ENCODE measurements at regions not wholly inside any gene's neighbourhood (a gene's known extent, or its start where the extent isn't known, plus 50 kb on each side); places are given as distances from the start of the nearest gene placed in this dataset.

GRCh38 chr11:112778091-112778876, 182.9 kb upstream of the NCAM1 start:
- Histone ChIP-seq H3K4me1 (ENCODE audit: control insufficient read depth in 4 of 4, insufficient read depth in 4 of 4, low read length in 3 of 4) (no peaks in the 10 kb centered on the region), H3K36me3 (ENCODE audit: control insufficient read depth in 4 of 4, insufficient read depth in 3 of 4, low read depth in 1 of 4, low read length in 3 of 4) (no peaks in the 10 kb centered on the region), H3K9me3 (ENCODE audit: control insufficient read depth in 4 of 4, low read length in 3 of 4) (no peaks in the 10 kb centered on the region), H3K27ac (ENCODE audit: low read depth in 1 of 2, low read length in 2 of 2) (no peak overlapping the region), H3K4me3 (ENCODE audit: low read depth in 1 of 3, low read length in 3 of 3) (no peak overlapping the region), H3K27me3 (ENCODE audit: control insufficient read depth in 4 of 4, insufficient read depth in 4 of 4, low read length in 3 of 4) (peaks cover 0 to 15% (median 5%) of the 10 kb centered on the region in 4 donors), H3K9ac (ENCODE audit: low read depth in 1 of 2, low read length in 2 of 2) (no peak overlapping the region)
- WGBS, result 74% methylated on average over 12 of the region's 12 CpGs
- no peak for DNase-seq (ENCODE audit: low spot score)
- TF ChIP-seq NR2F2 (IDR thresholded peaks at IDR 0.05) (no peak), REST (IDR thresholded peaks at IDR 0.05) (no peak), ATF3 (IDR thresholded peaks at IDR 0.05) (no peak), EGR1 (IDR thresholded peaks at IDR 0.05; ENCODE audit: low read depth in 2 of 2) (no peak), ZBTB33 (IDR thresholded peaks at IDR 0.05) (no peak), CTCF (IDR thresholded peaks at IDR 0.05; ENCODE audit: low read depth, low read length, missing input control) (no peak), SP1 (IDR thresholded peaks at IDR 0.05) (no peak), TAF1 (conservative IDR thresholded peaks at IDR 0.05) (no peak), FOXA2 (IDR thresholded peaks at IDR 0.05) (no peak), JUND (IDR thresholded peaks at IDR 0.05) (no peak), YY1 (IDR thresholded peaks at IDR 0.05) (no peak), FOXA1 (IDR thresholded peaks at IDR 0.05) (no peak), HNF4G (IDR thresholded peaks at IDR 0.05) (no peak), GABPA (IDR thresholded peaks at IDR 0.05 in 1 of 2, conservative IDR thresholded peaks at IDR 0.05 in 1 of 2) (no peak)
- TF ChIP-seq, protein P1, sequence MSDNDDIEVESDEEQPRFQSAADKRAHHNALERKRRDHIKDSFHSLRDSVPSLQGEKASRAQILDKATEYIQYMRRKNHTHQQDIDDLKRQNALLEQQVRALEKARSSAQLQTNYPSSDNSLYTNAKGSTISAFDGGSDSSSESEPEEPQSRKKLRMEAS (IDR thresholded peaks at IDR 0.05), result no peak

DNA sequence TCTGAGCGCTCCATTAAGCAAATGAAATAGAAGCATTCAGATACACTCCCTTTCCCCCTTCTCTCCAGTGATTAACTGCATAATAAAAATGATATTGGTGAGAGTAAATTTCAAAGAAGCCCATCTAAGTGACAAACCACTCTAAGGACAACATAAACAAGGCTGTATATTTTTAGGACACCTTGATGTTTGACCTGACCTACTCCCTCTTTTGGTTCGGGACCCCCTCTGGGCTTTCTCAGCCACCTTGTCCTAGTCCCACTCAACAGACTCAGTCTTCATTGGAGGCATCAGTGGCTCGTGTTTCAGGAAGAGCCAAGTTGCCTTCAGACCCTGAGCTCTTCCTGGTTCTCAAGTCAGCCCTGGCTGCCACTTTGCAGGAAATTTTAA, 182.3 kb upstream of the NCAM1 start:
- 60% methylated on average over 3 of the region's 3 CpGs for WGBS
- H3K4me3 ChIP-seq (ENCODE audit: low read depth in 1 of 3, low read length in 3 of 3), result no peak overlapping the region
- no peaks in the 10 kb centered on the region for H3K36me3 ChIP-seq (ENCODE audit: control insufficient read depth in 4 of 4, insufficient read depth in 3 of 4, low read depth in 1 of 4, low read length in 3 of 4)
- DNase-seq (ENCODE audit: low spot score), result no peak
- no peak overlapping the region for H3K27ac ChIP-seq (ENCODE audit: low read depth in 1 of 2, low read length in 2 of 2)
- H3K4me1 ChIP-seq (ENCODE audit: control insufficient read depth in 4 of 4, insufficient read depth in 4 of 4, low read length in 3 of 4), result no peaks in the 10 kb centered on the region
- H3K9me3 ChIP-seq (ENCODE audit: control insufficient read depth in 4 of 4, low read length in 3 of 4), result no peaks in the 10 kb centered on the region
- no peak overlapping the region for H3K9ac ChIP-seq (ENCODE audit: low read depth in 1 of 2, low read length in 2 of 2)
- H3K27me3 ChIP-seq (ENCODE audit: control insufficient read depth in 4 of 4, insufficient read depth in 4 of 4, low read length in 3 of 4), result peaks cover 0 to 16% (median 5%) of the 10 kb centered on the region in 4 donors
- TF ChIP-seq HNF4G (IDR thresholded peaks at IDR 0.05) (no peak), FOXA2 (IDR thresholded peaks at IDR 0.05) (no peak), ATF3 (IDR thresholded peaks at IDR 0.05) (no peak), EGR1 (IDR thresholded peaks at IDR 0.05; ENCODE audit: low read depth in 2 of 2) (no peak), RAD21 (IDR thresholded peaks at IDR 0.05) (no peak), RXRA (IDR thresholded peaks at IDR 0.05) (no peak), NR2F2 (IDR thresholded peaks at IDR 0.05) (no peak), HNF4A (conservative IDR thresholded peaks at IDR 0.05) (no peak), GABPA (IDR thresholded peaks at IDR 0.05 in 1 of 2, conservative IDR thresholded peaks at IDR 0.05 in 1 of 2) (no peak), ZBTB33 (IDR thresholded peaks at IDR 0.05) (no peak)
- TF ChIP-seq, protein P1 (IDR thresholded peaks at IDR 0.05), result no peak

Measured in liver (tissue), 8 donors.